ENCODE measurements at regions not wholly inside any gene's neighbourhood (a gene's known extent, or its start where the extent isn't known, plus 50 kb on each side); places are given as distances from the start of the nearest gene placed in this dataset.

- TF ChIP-seq CEBPB (IDR thresholded peaks at IDR 0.05) (no peak), ZBTB7A (IDR thresholded peaks at IDR 0.05; ENCODE audit: low read depth) (no peak), NFIC (IDR thresholded peaks at IDR 0.05) (no peak), FOXM1 (IDR thresholded peaks at IDR 0.05; ENCODE audit: borderline replicate concordance, low read depth) (no peak), RAD21 (IDR thresholded peaks at IDR 0.05; ENCODE audit: low read depth) (no peak), USF1 (IDR thresholded peaks at IDR 0.05) (no peak), CREB1 (IDR thresholded peaks at IDR 0.05; ENCODE audit: low read depth) (no peak), YY1 (IDR thresholded peaks at IDR 0.05; ENCODE audit: low read depth) (no peak), TCF12 (IDR thresholded peaks at IDR 0.05; ENCODE audit: low read depth) (no peak), TAF1 (IDR thresholded peaks at IDR 0.05; ENCODE audit: low read depth) (no peak)
- TF ChIP-seq, protein P1, sequence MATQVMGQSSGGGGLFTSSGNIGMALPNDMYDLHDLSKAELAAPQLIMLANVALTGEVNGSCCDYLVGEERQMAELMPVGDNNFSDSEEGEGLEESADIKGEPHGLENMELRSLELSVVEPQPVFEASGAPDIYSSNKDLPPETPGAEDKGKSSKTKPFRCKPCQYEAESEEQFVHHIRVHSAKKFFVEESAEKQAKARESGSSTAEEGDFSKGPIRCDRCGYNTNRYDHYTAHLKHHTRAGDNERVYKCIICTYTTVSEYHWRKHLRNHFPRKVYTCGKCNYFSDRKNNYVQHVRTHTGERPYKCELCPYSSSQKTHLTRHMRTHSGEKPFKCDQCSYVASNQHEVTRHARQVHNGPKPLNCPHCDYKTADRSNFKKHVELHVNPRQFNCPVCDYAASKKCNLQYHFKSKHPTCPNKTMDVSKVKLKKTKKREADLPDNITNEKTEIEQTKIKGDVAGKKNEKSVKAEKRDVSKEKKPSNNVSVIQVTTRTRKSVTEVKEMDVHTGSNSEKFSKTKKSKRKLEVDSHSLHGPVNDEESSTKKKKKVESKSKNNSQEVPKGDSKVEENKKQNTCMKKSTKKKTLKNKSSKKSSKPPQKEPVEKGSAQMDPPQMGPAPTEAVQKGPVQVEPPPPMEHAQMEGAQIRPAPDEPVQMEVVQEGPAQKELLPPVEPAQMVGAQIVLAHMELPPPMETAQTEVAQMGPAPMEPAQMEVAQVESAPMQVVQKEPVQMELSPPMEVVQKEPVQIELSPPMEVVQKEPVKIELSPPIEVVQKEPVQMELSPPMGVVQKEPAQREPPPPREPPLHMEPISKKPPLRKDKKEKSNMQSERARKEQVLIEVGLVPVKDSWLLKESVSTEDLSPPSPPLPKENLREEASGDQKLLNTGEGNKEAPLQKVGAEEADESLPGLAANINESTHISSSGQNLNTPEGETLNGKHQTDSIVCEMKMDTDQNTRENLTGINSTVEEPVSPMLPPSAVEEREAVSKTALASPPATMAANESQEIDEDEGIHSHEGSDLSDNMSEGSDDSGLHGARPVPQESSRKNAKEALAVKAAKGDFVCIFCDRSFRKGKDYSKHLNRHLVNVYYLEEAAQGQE (IDR thresholded peaks at IDR 0.05; ENCODE audit: low read depth): no peak
Measured at GRCh38 chr7:116393654-116394053, 105.9 kb upstream of the CAV2 start.

GRCh38 chr7:116394106-116394505 lies 105.4 kb upstream of the CAV2 start:
- TF ChIP-seq TEAD4 (IDR thresholded peaks at IDR 0.05) (no peak), RAD21 (IDR thresholded peaks at IDR 0.05; ENCODE audit: low read depth) (no peak), TCF12 (IDR thresholded peaks at IDR 0.05; ENCODE audit: low read depth) (no peak), CEBPB (IDR thresholded peaks at IDR 0.05) (no peak)
- TF ChIP-seq, protein P1 (IDR thresholded peaks at IDR 0.05; ENCODE audit: low read depth): no peak

GRCh38 chr7:116395141-116395791 lies 104.3 kb upstream of the CAV2 start:
- no peak for TF ChIP-seq CEBPB (IDR thresholded peaks at IDR 0.05)
- TF ChIP-seq EP300 (IDR thresholded peaks at IDR 0.05; ENCODE audit: borderline replicate concordance): no peak
- no peak for TF ChIP-seq TEAD4 (IDR thresholded peaks at IDR 0.05)
- TF ChIP-seq TAF1 (IDR thresholded peaks at IDR 0.05; ENCODE audit: low read depth): no peak
- TF ChIP-seq, protein P2, sequence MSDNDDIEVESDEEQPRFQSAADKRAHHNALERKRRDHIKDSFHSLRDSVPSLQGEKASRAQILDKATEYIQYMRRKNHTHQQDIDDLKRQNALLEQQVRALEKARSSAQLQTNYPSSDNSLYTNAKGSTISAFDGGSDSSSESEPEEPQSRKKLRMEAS (IDR thresholded peaks at IDR 0.05): no peak
- TF ChIP-seq NFIC (IDR thresholded peaks at IDR 0.05): no peak
- TF ChIP-seq USF1 (IDR thresholded peaks at IDR 0.05): no peak
- no peak for TF ChIP-seq RAD21 (IDR thresholded peaks at IDR 0.05; ENCODE audit: low read depth)
- no peak for TF ChIP-seq TCF12 (IDR thresholded peaks at IDR 0.05; ENCODE audit: low read depth)
- TF ChIP-seq, protein P1 (IDR thresholded peaks at IDR 0.05; ENCODE audit: low read depth): no peak

DNA sequence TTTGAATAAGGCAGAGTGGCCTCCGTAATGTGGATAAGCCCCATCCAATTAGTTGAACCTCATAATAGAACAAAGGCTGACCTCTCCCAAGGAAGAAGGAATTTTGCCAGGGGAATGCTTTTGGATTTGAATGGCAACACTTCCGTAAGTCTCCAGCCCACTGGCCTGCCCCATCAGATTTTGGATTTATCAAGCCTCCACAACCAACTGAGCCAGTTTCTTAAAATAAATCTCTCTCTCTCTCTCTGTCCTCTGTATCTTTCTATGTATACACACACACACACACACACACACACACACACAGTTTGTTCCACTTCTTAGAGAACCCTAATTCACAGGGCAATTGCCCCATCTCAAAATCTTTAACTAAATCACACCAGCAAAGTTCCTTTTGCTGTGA lies 100.9 kb upstream of the CAV2 start:
- no peak for TF ChIP-seq ZBTB7A (IDR thresholded peaks at IDR 0.05; ENCODE audit: low read depth)
- no peak for TF ChIP-seq EGR1 (IDR thresholded peaks at IDR 0.05)
- no peak for TF ChIP-seq TAF1 (IDR thresholded peaks at IDR 0.05; ENCODE audit: low read depth)
- no peak for TF ChIP-seq YY1 (IDR thresholded peaks at IDR 0.05; ENCODE audit: low read depth)
- TF ChIP-seq TCF12 (IDR thresholded peaks at IDR 0.05; ENCODE audit: low read depth): no peak
- TF ChIP-seq, protein P2 (IDR thresholded peaks at IDR 0.05): no peak
- no peak for TF ChIP-seq EP300 (IDR thresholded peaks at IDR 0.05; ENCODE audit: borderline replicate concordance)

DNA sequence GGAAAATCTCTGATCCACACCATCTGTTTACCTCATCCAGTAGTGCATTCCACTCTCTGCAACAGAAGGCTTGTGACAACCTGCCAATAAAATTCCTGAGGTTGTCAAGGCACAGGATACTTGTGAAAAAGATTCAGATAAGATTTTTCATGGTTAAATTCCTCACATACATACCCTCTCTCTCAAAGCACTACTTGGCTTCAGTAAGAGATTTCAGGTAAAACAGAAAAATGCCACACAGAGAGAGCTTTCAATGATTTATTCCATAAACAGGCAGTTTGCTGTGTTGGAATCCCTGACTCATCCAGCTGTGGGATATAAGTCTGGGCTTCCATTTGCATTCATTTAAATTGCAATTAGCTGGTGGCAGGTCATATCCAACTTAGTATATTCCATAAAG lies 99.7 kb upstream of the CAV2 start:
- TF ChIP-seq NFIC (IDR thresholded peaks at IDR 0.05) (no peak), TEAD4 (IDR thresholded peaks at IDR 0.05) (0 out of 2 replicates have a peak, but pooled peaks have one; percentile 20)

Measured in Ishikawa (cell line).